K562 (cell line): ENCODE measurements at regions not wholly inside any gene's neighbourhood (a gene's known extent, or its start where the extent isn't known, plus 50 kb on each side); places are given as distances from the start of the nearest gene placed in this dataset.

ENCODE experiments used
- JUN ChIP-seq, 2 experiments: sonication (generic) in 1 of 2; formaldehyde crosslinking in 1 of 2; IDR thresholded peaks; 2 replicates each; pipeline versions ENCODE4 v1.6.1 to v1.8.0; 2012 to 2022; ENCODE audit warnings: borderline replicate concordance in 2 of 2, mild to moderate bottlenecking in 2 of 2, improper control_type of control experiment in 1 of 2, low read depth in 1 of 2, low read length in 1 of 2, missing genetic modification reagents in 1 of 2
- TF ChIP-seq, protein P1 (sequence below): fragments of 450-650 bp; IDR thresholded peaks from one replicate; pipeline ENCODE4 v1.6.1; 2018; ENCODE audit warnings: mild to moderate bottlenecking, moderate library complexity; ENCODE audit not compliant: partially characterized antibody
- TF ChIP-seq, protein P2 (sequence below): sonication (generic); formaldehyde crosslinking; IDR thresholded peaks from 2 replicates; pipeline ENCODE4 v1.8.0; 2023; ENCODE audit warnings: mild to moderate bottlenecking, missing genetic modification reagents
- TF ChIP-seq, protein P3 (sequence below): fragments of 450-650 bp; formaldehyde crosslinking; IDR thresholded peaks from 2 replicates; pipeline ENCODE4 v1.4.0; 2022; ENCODE audit warnings: mild to moderate bottlenecking, moderate library complexity

DNA sequence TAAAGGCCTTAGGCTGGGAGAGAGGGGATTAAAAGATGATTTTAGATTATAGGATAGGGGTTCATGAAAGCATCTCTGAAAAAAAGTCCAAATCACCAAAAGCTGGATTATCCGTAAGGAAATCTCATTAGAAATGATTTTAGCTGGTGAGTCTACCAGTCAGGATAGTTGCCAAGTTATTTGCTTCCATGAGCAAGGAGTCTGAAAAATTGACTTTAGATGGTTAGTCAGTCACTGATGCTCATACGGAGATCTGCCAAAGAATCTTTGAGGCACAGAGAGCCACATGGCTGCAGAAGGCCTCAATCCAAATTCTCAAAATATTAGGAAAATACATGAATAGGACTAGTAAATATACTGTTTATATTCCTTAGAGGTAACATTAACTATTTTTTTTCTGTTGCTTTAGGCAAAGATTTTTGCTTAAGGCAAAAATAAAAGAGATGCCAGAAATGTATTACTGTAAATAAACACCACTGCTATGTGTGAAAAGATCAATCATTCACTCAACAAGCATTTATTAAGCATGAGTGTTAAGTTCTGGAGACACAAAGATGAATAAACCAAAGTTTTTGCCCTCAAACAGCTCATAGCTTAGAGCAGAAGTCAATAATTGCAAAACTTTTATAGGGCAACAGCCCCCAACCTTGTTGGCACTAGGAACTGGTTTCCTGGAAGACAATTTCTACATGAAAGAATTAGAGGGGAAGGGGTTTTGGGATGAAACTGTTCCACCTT is 105.2 kb downstream of the BBS10 start (continued):
- TF ChIP-seq, protein P1, sequence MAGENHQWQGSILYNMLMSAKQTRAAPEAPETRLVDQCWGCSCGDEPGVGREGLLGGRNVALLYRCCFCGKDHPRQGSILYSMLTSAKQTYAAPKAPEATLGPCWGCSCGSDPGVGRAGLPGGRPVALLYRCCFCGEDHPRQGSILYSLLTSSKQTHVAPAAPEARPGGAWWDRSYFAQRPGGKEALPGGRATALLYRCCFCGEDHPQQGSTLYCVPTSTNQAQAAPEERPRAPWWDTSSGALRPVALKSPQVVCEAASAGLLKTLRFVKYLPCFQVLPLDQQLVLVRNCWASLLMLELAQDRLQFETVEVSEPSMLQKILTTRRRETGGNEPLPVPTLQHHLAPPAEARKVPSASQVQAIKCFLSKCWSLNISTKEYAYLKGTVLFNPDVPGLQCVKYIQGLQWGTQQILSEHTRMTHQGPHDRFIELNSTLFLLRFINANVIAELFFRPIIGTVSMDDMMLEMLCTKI, result no peak
- TF ChIP-seq, protein P2, sequence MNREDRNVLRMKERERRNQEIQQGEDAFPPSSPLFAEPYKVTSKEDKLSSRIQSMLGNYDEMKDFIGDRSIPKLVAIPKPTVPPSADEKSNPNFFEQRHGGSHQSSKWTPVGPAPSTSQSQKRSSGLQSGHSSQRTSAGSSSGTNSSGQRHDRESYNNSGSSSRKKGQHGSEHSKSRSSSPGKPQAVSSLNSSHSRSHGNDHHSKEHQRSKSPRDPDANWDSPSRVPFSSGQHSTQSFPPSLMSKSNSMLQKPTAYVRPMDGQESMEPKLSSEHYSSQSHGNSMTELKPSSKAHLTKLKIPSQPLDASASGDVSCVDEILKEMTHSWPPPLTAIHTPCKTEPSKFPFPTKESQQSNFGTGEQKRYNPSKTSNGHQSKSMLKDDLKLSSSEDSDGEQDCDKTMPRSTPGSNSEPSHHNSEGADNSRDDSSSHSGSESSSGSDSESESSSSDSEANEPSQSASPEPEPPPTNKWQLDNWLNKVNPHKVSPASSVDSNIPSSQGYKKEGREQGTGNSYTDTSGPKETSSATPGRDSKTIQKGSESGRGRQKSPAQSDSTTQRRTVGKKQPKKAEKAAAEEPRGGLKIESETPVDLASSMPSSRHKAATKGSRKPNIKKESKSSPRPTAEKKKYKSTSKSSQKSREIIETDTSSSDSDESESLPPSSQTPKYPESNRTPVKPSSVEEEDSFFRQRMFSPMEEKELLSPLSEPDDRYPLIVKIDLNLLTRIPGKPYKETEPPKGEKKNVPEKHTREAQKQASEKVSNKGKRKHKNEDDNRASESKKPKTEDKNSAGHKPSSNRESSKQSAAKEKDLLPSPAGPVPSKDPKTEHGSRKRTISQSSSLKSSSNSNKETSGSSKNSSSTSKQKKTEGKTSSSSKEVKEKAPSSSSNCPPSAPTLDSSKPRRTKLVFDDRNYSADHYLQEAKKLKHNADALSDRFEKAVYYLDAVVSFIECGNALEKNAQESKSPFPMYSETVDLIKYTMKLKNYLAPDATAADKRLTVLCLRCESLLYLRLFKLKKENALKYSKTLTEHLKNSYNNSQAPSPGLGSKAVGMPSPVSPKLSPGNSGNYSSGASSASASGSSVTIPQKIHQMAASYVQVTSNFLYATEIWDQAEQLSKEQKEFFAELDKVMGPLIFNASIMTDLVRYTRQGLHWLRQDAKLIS (CRISPR knock-in tag), result no peak
- no peak for TF ChIP-seq JUN (IDR thresholded peaks at IDR 0.05; ENCODE audit: borderline replicate concordance, low read depth, low read length)
- no peak for TF ChIP-seq JUN (CRISPR knock-in tag; IDR thresholded peaks at IDR 0.05; ENCODE audit: borderline replicate concordance)
- TF ChIP-seq, protein P3, sequence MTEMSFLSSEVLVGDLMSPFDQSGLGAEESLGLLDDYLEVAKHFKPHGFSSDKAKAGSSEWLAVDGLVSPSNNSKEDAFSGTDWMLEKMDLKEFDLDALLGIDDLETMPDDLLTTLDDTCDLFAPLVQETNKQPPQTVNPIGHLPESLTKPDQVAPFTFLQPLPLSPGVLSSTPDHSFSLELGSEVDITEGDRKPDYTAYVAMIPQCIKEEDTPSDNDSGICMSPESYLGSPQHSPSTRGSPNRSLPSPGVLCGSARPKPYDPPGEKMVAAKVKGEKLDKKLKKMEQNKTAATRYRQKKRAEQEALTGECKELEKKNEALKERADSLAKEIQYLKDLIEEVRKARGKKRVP (CRISPR knock-in tag), result no peak
